Glutamatergic neuron (in vitro differentiated cells): ENCODE measurements at regions not wholly inside any gene's neighbourhood (a gene's known extent, or its start where the extent isn't known, plus 50 kb on each side); places are given as distances from the start of the nearest gene placed in this dataset.

Source experiments
- DNase-seq: peaks from one replicate; pipeline ENCODE4 v3.0.0; 2022
- H3K27ac Mint-ChIP-seq: one replicate; pipeline ENCODE4 v1.8.0; 2020; ENCODE audit warnings: mild to moderate bottlenecking, mixed read lengths, inconsistent platforms; ENCODE audit not compliant: unreplicated experiment
- H3K27me3 Mint-ChIP-seq: one replicate; pipeline ENCODE4 v1.8.0; 2020; ENCODE audit warnings: mild to moderate bottlenecking, moderate library complexity, mixed read lengths, inconsistent platforms; ENCODE audit not compliant: unreplicated experiment
- H3K36me3 Mint-ChIP-seq: one replicate; pipeline ENCODE4 v1.8.0; 2020; ENCODE audit warnings: mild to moderate bottlenecking, mixed read lengths, inconsistent platforms; ENCODE audit not compliant: unreplicated experiment
- H3K4me1 Mint-ChIP-seq: one replicate; pipeline ENCODE4 v1.8.0; 2020; ENCODE audit warnings: mild to moderate bottlenecking, low read depth, mixed read lengths, inconsistent platforms; ENCODE audit not compliant: unreplicated experiment
- H3K4me3 Mint-ChIP-seq: one replicate; pipeline ENCODE4 v1.8.0; 2020; ENCODE audit warnings: mild to moderate bottlenecking, mixed read lengths, inconsistent platforms; ENCODE audit not compliant: unreplicated experiment
- H3K9me3 Mint-ChIP-seq: one replicate; pipeline ENCODE4 v1.8.0; 2020; ENCODE audit warnings: mild to moderate bottlenecking, moderate library complexity, mixed read lengths, inconsistent platforms; ENCODE audit not compliant: unreplicated experiment
- CTCF ChIP-seq: fragments of 200-600 bp; sonication (generic); IDR thresholded peaks from one replicate; pipeline ENCODE4 v1.5.0; 2021; ENCODE audit not compliant: partially characterized antibody, unreplicated experiment

- H3K36me3 Mint-ChIP-seq = peaks cover 4% of the 10 kb centered on the region
- H3K27me3 Mint-ChIP-seq = peaks cover 2% of the 10 kb centered on the region
- no peak overlapping the region for H3K27ac Mint-ChIP-seq
- peaks cover 6% of the 10 kb centered on the region for H3K9me3 Mint-ChIP-seq
- H3K4me1 Mint-ChIP-seq = no peaks in the 10 kb centered on the region
- TF ChIP-seq CTCF = no peak
- DNase-seq = no peak
- H3K4me3 Mint-ChIP-seq = no peak overlapping the region
Observed at GRCh38 chr1:59089922-59090457, 206.9 kb upstream of the FGGY start.

DNA sequence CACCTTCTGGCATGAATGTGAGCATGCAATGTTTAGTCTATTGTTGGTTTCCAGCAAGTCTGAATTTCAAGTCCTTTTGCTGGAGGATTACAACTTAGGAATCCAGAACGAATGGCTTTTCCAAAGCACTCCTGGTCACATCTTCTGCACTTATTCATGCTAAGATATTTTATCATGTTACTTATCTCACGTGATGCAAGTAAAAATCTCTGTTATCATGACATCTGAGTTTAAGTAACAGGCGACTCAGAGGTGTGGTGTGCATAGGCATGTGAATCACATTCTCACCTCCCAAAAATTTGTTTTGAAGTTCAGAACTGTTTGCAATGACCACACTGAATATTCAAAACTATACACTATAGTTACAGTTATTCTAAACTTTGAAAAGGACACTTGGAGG lies 204.8 kb upstream of the FGGY start:
- TF ChIP-seq CTCF = no peak
- H3K27me3 Mint-ChIP-seq = peaks cover 1% of the 10 kb centered on the region
- peaks cover 4% of the 10 kb centered on the region for H3K36me3 Mint-ChIP-seq
- no peak overlapping the region for H3K27ac Mint-ChIP-seq
- H3K9me3 Mint-ChIP-seq = peaks cover 6% of the 10 kb centered on the region
- no peaks in the 10 kb centered on the region for H3K4me1 Mint-ChIP-seq
- no peak overlapping the region for H3K4me3 Mint-ChIP-seq
- DNase-seq = no peak

DNA sequence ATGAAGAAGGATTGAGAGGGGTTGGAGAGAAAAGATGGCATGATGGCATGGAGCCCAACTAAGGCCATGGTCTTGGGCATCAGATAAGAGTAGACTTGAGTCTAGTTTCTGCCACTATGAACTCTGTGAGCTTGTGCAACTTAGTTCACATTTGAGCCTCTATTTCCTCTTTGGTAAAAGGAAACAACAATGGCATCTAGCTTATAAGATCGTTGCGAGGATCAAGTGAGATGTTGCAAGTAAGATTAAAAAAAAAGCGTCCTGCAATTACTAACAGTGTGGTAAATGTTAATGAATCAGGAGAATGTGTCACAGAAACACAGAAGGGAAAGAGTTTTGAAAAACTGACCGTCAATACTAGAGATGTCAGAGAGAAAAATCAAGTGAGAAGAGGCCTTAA lies 202.9 kb upstream of the FGGY start:
- no peak for TF ChIP-seq CTCF
- Mint-ChIP-seq H3K36me3 (peaks cover 4% of the 10 kb centered on the region), H3K27ac (no peak overlapping the region), H3K27me3 (no peaks in the 10 kb centered on the region), H3K4me3 (no peak overlapping the region), H3K4me1 (peaks cover 5% of the 10 kb centered on the region), H3K9me3 (peaks cover 6% of the 10 kb centered on the region)
- DNase-seq = no peak

DNA sequence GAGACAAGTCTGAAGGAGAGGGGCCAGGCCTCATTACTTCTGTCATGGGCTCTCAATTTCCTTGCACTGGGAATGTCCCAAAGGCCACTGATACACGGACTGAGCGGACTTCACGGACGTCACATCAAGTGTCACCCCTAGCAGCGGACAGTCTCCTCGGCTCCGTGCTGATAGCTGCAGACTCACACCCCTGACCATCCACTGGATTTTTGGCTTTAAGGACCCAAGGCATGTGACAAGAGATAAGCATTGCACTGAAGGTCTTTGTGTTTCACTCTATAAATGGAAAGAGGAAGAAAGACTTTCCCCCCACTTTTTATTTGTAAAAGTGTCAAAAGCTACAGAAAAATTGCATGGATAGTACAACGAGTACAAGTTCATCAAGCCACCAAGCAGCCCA lies 200.4 kb upstream of the FGGY start:
- TF ChIP-seq CTCF = no peak
- H3K4me3 Mint-ChIP-seq = no peak overlapping the region
- no peak overlapping the region for H3K27ac Mint-ChIP-seq
- H3K4me1 Mint-ChIP-seq = peaks cover 8% of the 10 kb centered on the region
- peaks cover 2% of the 10 kb centered on the region for H3K9me3 Mint-ChIP-seq
- H3K36me3 Mint-ChIP-seq = no peaks in the 10 kb centered on the region
- DNase-seq = no peak
- no peaks in the 10 kb centered on the region for H3K27me3 Mint-ChIP-seq

DNA sequence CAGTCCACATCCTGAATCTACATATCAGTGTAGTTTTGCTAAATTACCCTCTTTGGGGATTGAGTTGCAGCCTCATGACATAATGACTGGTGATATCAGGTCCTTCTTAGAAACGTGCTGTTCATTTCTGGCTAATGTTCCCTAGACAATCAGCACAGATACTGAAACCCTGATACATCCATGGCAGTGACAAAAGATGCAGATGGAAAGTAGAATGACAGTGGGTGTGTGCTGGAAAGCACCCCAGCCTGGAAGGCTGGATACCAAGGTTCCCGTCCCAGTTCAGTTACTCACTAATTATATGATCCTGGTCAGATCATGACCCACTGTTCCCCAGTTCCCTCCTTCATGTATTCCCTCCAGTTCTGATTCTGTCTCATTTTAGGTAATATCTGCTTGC lies 198.2 kb upstream of the FGGY start:
- Mint-ChIP-seq H3K27ac (no peak overlapping the region), H3K27me3 (no peaks in the 10 kb centered on the region), H3K36me3 (no peaks in the 10 kb centered on the region), H3K9me3 (no peaks in the 10 kb centered on the region), H3K4me3 (no peak overlapping the region), H3K4me1 (peaks cover 8% of the 10 kb centered on the region)
- DNase-seq = no peak
- TF ChIP-seq CTCF = no peak
